CD14-positive monocyte (primary cell): ENCODE measurements at regions not wholly inside any gene's neighbourhood (a gene's known extent, or its start where the extent isn't known, plus 50 kb on each side); places are given as distances from the start of the nearest gene placed in this dataset.

Experiments used
- DNase-seq, 3 donors: peaks; one replicate each; pipeline ENCODE4 v3.0.0-alpha.2; 2011 to 2022
- H2AFZ ChIP-seq: 2 replicates; pipeline ENCODE4 v1.6.0; 2012; ENCODE audit warnings: mild to moderate bottlenecking, low read depth, low read length, inconsistent platforms; ENCODE audit not compliant: insufficient read depth, poor library complexity, severe bottlenecking
- H3K27ac ChIP-seq, 2 donors: 1 replicate in 1 of 2; 2 replicates in 1 of 2; pipeline ENCODE4 v1.5.1; 2012 to 2013; ENCODE audit warnings: low read length in 2 of 2, control low read depth in 1 of 2, inconsistent platforms in 1 of 2, low read depth in 1 of 2, mild to moderate bottlenecking in 1 of 2
- H3K27me3 ChIP-seq, 2 donors: one replicate each; pipeline versions ENCODE4 v1.6.0 to v1.6.1; 2011 to 2013; ENCODE audit warnings: low read length in 2 of 2; ENCODE audit not compliant: control insufficient read depth in 2 of 2, insufficient read depth in 2 of 2
- H3K36me3 ChIP-seq, 2 donors: replicated peaks in 1 of 2; 1 replicate in 1 of 2; 2 replicates in 1 of 2; pipeline versions ENCODE4 v1.5.1 to v1.6.1; 2012 to 2013; ENCODE audit warnings: low read length in 2 of 2, control low read depth in 1 of 2, inconsistent platforms in 1 of 2, mild to moderate bottlenecking in 1 of 2; ENCODE audit not compliant: insufficient read depth in 2 of 2, control insufficient read depth in 1 of 2
- H3K4me1 ChIP-seq, 2 donors: 1 replicate in 1 of 2; 2 replicates in 1 of 2; pipeline versions ENCODE4 v1.5.1 to v1.6.1; 2012 to 2013; ENCODE audit warnings: low read length in 2 of 2, control low read depth in 1 of 2, inconsistent platforms in 1 of 2, mild to moderate bottlenecking in 1 of 2, moderate library complexity in 1 of 2; ENCODE audit not compliant: insufficient read depth in 2 of 2, control insufficient read depth in 1 of 2
- H3K4me2 ChIP-seq: replicated peaks from 2 replicates; pipeline ENCODE3; 2012; ENCODE audit warnings: low read length, moderate library complexity, mild to moderate bottlenecking; ENCODE audit not compliant: poor library complexity, severe bottlenecking; ENCODE audit errors: extremely low read depth
- H3K4me3 ChIP-seq, 3 experiments: fragments of 200-600 bp in 1 of 3; sonication (generic) in 1 of 3; replicated peaks in 1 of 3; 1 replicate in 2 of 3; 2 replicates in 1 of 3; pipeline ENCODE4 v1.5.1; 2011 to 2013; ENCODE audit warnings: low read length in 3 of 3, mild to moderate bottlenecking in 3 of 3, control low read depth in 2 of 3, low read depth in 2 of 3, inconsistent platforms in 1 of 3, moderate library complexity in 1 of 3
- H3K79me2 ChIP-seq: 2 replicates; pipeline ENCODE4 v1.6.0; 2012; ENCODE audit warnings: mild to moderate bottlenecking, control low read depth, inconsistent platforms, low read length, moderate library complexity; ENCODE audit not compliant: insufficient read depth
- H3K9ac ChIP-seq: 2 replicates; pipeline ENCODE4 v1.6.0; 2017; ENCODE audit warnings: low read length, mild to moderate bottlenecking; ENCODE audit not compliant: insufficient read depth, poor library complexity, severe bottlenecking
- H3K9me3 ChIP-seq, 2 donors: replicated peaks in 1 of 2; 1 replicate in 1 of 2; 2 replicates in 1 of 2; pipeline versions ENCODE4 v1.5.1 to v1.6.1; 2012 to 2013; ENCODE audit warnings: low read length in 2 of 2, control low read depth in 1 of 2; ENCODE audit not compliant: control insufficient read depth in 1 of 2, insufficient read depth in 1 of 2
- H4K20me1 ChIP-seq: 2 replicates; pipeline ENCODE4 v1.6.0; 2012; ENCODE audit warnings: mild to moderate bottlenecking, low read length, control low read depth, moderate library complexity; ENCODE audit not compliant: insufficient read depth
- H3K27ac Mint-ChIP-seq, 7 donors: one replicate each; pipeline ENCODE4 v1.8.0; 2020; ENCODE audit warnings: mild to moderate bottlenecking in 7 of 7, mixed read lengths in 7 of 7, moderate library complexity in 6 of 7, inconsistent platforms in 2 of 7
- H3K27me3 Mint-ChIP-seq, 3 donors: one replicate each; pipeline ENCODE4 v1.8.0; 2021 to 2022; ENCODE audit warnings: low read depth in 3 of 3, mild to moderate bottlenecking in 3 of 3, mixed read lengths in 3 of 3, moderate library complexity in 3 of 3, inconsistent platforms in 1 of 3
- H3K36me3 Mint-ChIP-seq, 2 donors: one replicate each; pipeline ENCODE4 v1.8.0; 2020; ENCODE audit warnings: mixed read lengths in 2 of 2, inconsistent platforms in 1 of 2, mild to moderate bottlenecking in 1 of 2
- H3K4me1 Mint-ChIP-seq: one replicate; pipeline ENCODE4 v1.8.0; 2020; ENCODE audit warnings: mild to moderate bottlenecking, mixed read lengths
- H3K4me3 Mint-ChIP-seq, 2 donors: one replicate each; pipeline ENCODE4 v1.8.0; 2020; ENCODE audit warnings: mild to moderate bottlenecking in 2 of 2, mixed read lengths in 2 of 2, moderate library complexity in 1 of 2
- H3K9me3 Mint-ChIP-seq, 7 donors: one replicate each; pipeline ENCODE4 v1.8.0; 2020 to 2022; ENCODE audit warnings: mixed read lengths in 7 of 7, mild to moderate bottlenecking in 6 of 7, moderate library complexity in 6 of 7, inconsistent platforms in 2 of 7
- CTCF ChIP-seq: fragments of 200-600 bp; IDR thresholded peaks from one replicate; pipeline ENCODE4 v1.8.0; 2022; ENCODE audit warnings: antibody characterized with exemption, mild to moderate bottlenecking
- WGBS: methylation state at CpG from one replicate; pipeline ENCODE4 v1.1.5; 2013; ENCODE audit warnings: missing lambda C conversion rate; ENCODE audit not compliant: insufficient coverage; 5-methylcytosine and 5-hydroxymethylcytosine counted together
- intact Hi-C, 2 donors: fragments of 100-400 bp; cut with micrococcal nuclease; formaldehyde crosslinking; loops; one replicate each; pipeline versions ENCODE4 v1.15.0 to v1.15.1; 2023

GRCh38 chr15:95017666-95018328 is 786.4 kb downstream of the MCTP2 start:
- Mint-ChIP-seq H3K36me3 (no peaks in the 10 kb centered on the region), H3K27me3 (peaks cover 0 to 1% (median 0%) of the 10 kb centered on the region in 3 donors), H3K4me1 (no peaks in the 10 kb centered on the region), H3K4me3 (no peak overlapping the region), H3K27ac (no peak overlapping the region), H3K9me3 (no peaks in the 10 kb centered on the region)
- Histone ChIP-seq H3K4me1 (no peaks in the 10 kb centered on the region), H3K79me2 (no peaks in the 10 kb centered on the region), H3K36me3 (no peaks in the 10 kb centered on the region), H3K4me2 (no peak overlapping the region), H3K27ac (no peak overlapping the region), H3K9ac (no peak overlapping the region), H3K4me3 (no peak overlapping the region), H4K20me1 (no peaks in the 10 kb centered on the region), H3K27me3 (no peaks in the 10 kb centered on the region), H3K9me3 (no peaks in the 10 kb centered on the region), H2AFZ (no peak overlapping the region)
- no peak for TF ChIP-seq CTCF
- 100% methylated on average over 1 of the region's 4 CpGs for WGBS
- intact Hi-C loops: no loop called here
- no peak for DNase-seq

- H3K36me3 Mint-ChIP-seq: no peaks in the 10 kb centered on the region
- H3K4me1 Mint-ChIP-seq: no peaks in the 10 kb centered on the region
- no peak for DNase-seq
- Histone ChIP-seq H2AFZ (no peak overlapping the region), H3K9me3 (no peaks in the 10 kb centered on the region), H3K4me1 (no peaks in the 10 kb centered on the region), H3K27ac (no peak overlapping the region), H3K4me3 (no peak overlapping the region), H3K9ac (no peak overlapping the region), H3K79me2 (no peaks in the 10 kb centered on the region), H3K4me2 (no peak overlapping the region), H3K36me3 (no peaks in the 10 kb centered on the region), H3K27me3 (no peaks in the 10 kb centered on the region), H4K20me1 (no peaks in the 10 kb centered on the region)
- peaks cover 0 to 1% (median 0%) of the 10 kb centered on the region in 3 donors for H3K27me3 Mint-ChIP-seq
- no CpG with 5 or more reads among the region's 6 CpGs for WGBS
- H3K9me3 Mint-ChIP-seq: no peaks in the 10 kb centered on the region
- H3K27ac Mint-ChIP-seq: no peak overlapping the region
- intact Hi-C loops: no loop called here
- no peak for TF ChIP-seq CTCF
- no peak overlapping the region for H3K4me3 Mint-ChIP-seq
These were observed 787.7 kb downstream of the MCTP2 start for GRCh38 chr15:95018888-95019545.
